Activated CD4-positive, alpha-beta T cell treated with anti-CD3 and anti-CD28 coated beads, Interleukin-10, Interleukin-2, amounts not matched to agents 100 ng/mL and 50 ng/mL, durations not matched to agents 16 hours and 8 hours (primary cell): ENCODE measurements at regions not wholly inside any gene's neighbourhood (a gene's known extent, or its start where the extent isn't known, plus 50 kb on each side); places are given as distances from the start of the nearest gene placed in this dataset.
"Not testable (repeated sequence)": the region's sequence is repeated elsewhere in the genome, so short reads cannot be mapped to it uniquely, and the experiment has no call there.

Source experiments
- DNase-seq: peaks from one replicate; pipeline ENCODE4 v3.0.0-alpha.2; 2020

- no peak for DNase-seq
Measured at GRCh38 chr17:54372069-54372749, 528.4 kb upstream of the TOM1L1 start.

- no peak for DNase-seq
Measured at GRCh38 chr17:54373970-54374369, 526.7 kb upstream of the TOM1L1 start.

GRCh38 chr17:54376409-54376808 lies 524.2 kb upstream of the TOM1L1 start:
- not testable (repeated sequence) for DNase-seq

- no peak for DNase-seq
Measured at GRCh38 chr17:54381482-54381881, 519.2 kb upstream of the TOM1L1 start.

GRCh38 chr17:54404259-54404658 lies 496.4 kb upstream of the TOM1L1 start:
- DNase-seq: no peak

GRCh38 chr17:54405826-54406225 lies 494.8 kb upstream of the TOM1L1 start:
- no peak for DNase-seq

- no peak for DNase-seq
Measured at GRCh38 chr17:54408731-54409130, 491.9 kb upstream of the TOM1L1 start.

GRCh38 chr17:54418467-54418866 lies 482.2 kb upstream of the TOM1L1 start:
- no peak for DNase-seq

- no peak for DNase-seq
Measured at GRCh38 chr17:54425671-54426070, 475.0 kb upstream of the TOM1L1 start.

GRCh38 chr17:54426296-54426886 lies 474.3 kb upstream of the TOM1L1 start:
- DNase-seq: peak; percentile 17

GRCh38 chr17:54435966-54436365 lies 464.7 kb upstream of the TOM1L1 start:
- no peak for DNase-seq

- no peak for DNase-seq
Measured at GRCh38 chr17:54439816-54440215, 460.8 kb upstream of the TOM1L1 start.

- no peak for DNase-seq
Measured at GRCh38 chr17:54451051-54451450, 449.6 kb upstream of the TOM1L1 start.

- no peak for DNase-seq
Measured at GRCh38 chr17:54452666-54453348, 447.8 kb upstream of the TOM1L1 start.

- no peak for DNase-seq
Measured at GRCh38 chr17:54455251-54455868, 445.3 kb upstream of the TOM1L1 start.

GRCh38 chr17:54465443-54465842 lies 435.2 kb upstream of the TOM1L1 start:
- not testable (repeated sequence) for DNase-seq

- no peak for DNase-seq
Measured at GRCh38 chr17:54466875-54467274, 433.8 kb upstream of the TOM1L1 start.

- DNase-seq: no peak
Measured at GRCh38 chr17:54482843-54483242, 417.8 kb upstream of the TOM1L1 start.

GRCh38 chr17:54493691-54494090 lies 407.0 kb upstream of the TOM1L1 start:
- DNase-seq: no peak

- DNase-seq: no peak
Measured at GRCh38 chr17:54494721-54495715, 405.6 kb upstream of the TOM1L1 start.

GRCh38 chr17:54505404-54505803 lies 395.2 kb upstream of the TOM1L1 start:
- no peak for DNase-seq

GRCh38 chr17:54518706-54519105 lies 381.9 kb upstream of the TOM1L1 start:
- DNase-seq: no peak

GRCh38 chr17:54521137-54521536 lies 379.5 kb upstream of the TOM1L1 start:
- no peak for DNase-seq
